Nucleus accumbens (tissue), 56 donors: ENCODE measurements at regions not wholly inside any gene's neighbourhood (a gene's known extent, or its start where the extent isn't known, plus 50 kb on each side); places are given as distances from the start of the nearest gene placed in this dataset.

Experiments used
- DNase-seq, 56 donors: peaks; one replicate each; lab custom pipeline; 2025; lab: John Stamatoyannopoulos, UW

DNA sequence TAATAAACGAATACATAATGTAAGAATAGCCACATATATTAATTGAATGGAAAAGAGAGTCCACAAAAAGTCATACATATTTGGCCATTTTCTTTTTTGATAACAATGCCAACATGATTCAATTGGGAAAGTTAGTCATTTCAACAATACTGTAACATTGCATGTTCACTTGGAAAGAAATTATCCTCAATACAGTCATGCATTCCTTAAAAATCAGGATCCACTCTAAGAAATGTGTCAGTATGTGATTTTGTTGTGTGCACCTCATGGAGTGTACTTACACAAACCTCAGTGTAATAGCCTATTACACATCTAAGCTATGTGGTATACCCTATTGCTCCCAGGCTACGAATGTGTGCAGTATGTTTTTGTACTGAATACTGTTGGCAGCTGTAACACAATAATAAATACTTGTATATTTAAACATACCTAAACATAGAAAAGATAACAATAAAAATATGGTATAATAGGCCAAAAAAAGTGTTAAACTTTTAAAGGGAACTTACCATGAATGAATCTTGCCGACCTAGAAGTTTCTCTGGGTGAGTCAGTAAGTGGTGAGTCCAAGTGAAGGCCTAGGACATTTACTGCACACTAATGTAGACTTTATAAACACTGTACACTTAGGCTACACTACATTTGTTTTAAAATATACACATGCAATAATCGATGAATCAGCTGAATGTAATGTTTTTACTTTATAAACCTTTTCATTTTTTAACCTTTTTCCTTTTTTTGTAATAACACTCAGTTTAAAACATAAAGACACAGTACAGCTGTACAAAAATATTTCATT, 806.8 kb downstream of the PCDH18 start:
- no peak for DNase-seq

DNA sequence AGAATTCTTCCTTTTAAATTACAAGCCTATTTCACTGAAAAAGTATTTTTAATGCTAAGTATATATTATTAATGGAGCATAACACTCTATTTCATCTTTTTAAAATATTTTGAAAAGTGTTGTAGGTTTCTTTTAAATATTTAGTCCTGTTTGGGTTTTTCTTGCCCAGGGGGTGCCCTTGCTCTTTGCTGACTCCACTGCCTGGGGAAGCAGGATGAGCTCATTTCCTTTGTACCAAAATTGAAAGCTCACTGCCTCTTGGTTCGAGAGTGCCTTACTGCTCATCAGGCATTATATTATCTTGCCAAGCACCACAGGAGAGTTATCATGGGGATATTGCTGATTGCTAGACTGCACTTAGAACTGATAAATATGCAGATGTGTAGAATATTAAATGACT, 819.2 kb downstream of the PCDH18 start:
- peak in 17 of 56 donors; percentile 0 to 38 (median 9) for DNase-seq

DNA sequence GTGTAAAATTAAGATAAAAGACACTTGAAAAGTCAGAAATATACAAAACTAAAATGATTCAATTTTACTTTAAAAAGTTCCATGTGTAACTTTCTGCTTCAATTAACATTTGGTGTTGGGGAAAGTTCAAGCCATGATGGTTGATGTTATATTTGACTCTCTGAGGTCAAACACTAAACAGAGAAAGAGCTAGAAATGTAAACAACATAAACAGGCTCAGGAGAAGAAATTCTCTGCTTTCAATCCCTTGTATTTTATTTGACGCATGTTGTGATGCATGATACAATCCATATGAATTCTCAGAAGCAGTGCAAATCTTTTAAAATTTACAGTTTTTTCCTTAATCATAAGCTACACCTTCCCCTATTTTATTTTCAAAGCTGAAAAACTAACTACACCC, 822.4 kb downstream of the PCDH18 start:
- DNase-seq, result no peak

DNA sequence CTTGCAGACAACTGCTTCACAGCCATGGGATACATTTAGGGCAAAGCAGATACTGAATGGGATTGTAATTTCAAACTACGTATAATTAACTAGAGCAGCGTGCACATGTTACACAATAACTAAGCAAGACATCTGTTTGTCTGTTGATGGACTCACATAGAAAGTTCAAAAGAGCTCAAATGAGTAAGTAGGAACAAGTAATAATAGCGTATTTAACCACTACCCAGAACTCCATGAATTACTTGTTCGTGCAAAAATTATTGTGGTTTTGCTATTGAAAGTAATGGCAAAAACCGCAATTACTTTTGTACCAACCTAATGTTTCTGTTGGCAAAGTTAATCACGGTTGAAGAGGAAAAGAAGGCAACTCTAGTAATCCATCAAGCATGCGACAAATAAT, 825.4 kb downstream of the PCDH18 start:
- DNase-seq, result no peak

DNA sequence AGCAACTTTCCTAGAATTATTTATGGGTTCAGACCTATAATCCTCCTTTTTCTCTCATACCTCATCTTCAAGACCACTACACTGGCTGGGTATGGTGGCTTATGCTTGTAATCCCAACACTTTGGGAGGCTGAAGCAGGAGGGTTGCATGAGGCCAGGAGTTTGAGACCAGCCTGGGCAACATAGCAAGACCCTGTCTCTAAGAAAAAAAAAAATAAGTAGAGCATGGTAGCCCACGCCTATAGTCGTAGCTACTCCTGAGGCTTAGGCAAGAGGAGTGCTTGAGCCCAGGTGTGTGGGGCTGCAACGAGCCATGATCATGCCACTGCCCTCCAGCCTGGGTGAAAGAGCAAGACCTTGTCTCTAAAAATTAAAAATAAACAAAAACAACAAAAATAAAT, 832.4 kb downstream of the PCDH18 start:
- no peak for DNase-seq

DNA sequence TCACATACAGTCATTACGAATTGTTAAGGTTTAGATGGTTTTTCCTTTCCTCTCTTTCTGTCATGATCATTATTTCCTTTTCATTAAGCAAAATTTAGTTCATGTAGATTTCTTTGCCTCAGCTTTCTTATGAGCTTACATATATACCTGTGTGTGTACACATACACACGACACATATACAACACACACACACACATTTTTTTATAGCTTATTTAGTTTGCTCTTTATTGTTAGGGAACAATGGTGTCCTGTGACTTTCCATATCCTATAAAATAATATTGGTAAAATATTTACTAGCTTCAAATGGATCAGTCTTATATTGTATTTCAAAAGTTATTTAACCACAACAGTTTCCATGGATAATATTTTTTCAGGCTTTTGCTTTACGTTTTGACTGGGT, 840.7 kb downstream of the PCDH18 start:
- DNase-seq, result no peak

DNA sequence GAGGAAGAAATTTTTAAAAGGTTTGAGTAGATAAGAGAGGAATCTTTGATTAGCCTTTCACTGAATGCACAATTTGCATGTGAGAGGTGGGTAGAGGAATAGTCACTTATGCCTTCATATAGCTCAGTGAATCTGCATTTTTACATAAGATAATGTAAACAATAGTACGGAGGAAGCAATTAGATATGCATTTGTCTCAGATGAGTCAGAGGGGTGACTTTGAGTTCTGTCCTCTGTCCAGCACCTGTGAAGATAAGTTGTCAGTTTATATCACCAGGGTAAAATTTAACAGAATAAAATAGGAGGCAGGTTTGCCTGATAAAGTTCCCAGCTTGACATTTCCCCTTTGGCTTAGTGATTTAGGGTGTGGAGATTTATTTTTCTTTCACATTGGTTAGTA, 841.9 kb downstream of the PCDH18 start:
- DNase-seq, result no peak

DNA sequence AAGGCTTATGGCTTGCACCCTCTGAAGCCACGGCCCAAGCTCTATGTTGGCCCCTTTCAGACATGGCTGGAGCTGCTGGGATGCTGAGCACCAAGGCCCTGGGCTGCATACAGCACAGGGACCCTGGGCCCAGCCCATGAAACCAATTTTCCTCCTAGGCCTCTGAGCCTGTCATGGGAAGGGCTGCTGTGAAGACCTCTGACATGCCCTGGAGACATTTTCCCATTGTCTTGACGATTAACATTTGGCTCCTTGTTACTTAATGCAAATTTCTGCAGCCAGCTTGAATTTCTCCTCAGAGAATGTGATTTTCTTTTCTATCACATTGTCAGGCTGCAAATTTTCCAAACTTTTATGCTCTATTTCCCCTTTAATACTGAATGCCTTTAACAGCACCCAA, 844.7 kb downstream of the PCDH18 start:
- DNase-seq, result no peak

DNA sequence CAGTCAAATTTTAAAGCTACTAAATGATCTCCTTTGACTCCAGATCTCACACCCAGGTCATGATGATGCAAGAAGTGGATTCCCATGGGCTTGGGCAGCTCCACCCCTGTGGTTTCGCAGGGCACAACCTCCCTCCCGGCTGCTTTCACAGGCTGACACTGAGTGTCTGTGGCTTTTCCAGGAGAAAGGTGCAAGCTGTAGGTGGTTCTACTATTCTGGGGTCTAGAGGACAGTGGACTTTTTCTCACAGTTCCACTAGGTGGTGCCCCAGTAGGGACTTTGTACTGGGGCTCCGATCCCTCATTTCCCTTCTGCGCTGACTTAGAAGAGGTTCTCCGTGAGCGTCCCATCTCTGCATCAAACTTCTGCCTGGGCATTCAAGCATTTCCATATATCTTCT, 845.2 kb downstream of the PCDH18 start:
- DNase-seq, result peak in 2 of 56 donors; percentile 0 to 3

DNA sequence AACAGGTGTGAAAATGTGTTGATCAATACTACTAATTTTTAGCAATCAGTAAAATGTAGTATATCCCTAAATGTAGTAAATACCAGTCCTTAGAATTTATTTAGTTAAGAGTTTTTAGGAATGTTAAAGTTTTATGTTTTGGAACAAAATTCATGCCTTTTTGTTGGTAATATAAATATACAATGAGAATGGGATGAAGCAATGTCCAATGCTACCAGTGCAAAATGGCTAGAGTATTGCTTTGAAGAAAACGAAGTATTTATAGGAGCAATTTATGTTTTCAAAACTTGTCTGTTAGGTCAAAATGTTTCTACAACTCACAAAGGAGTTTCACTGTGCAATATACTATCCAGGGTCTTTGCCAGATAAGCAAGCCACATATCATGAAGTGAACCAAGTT, 851.5 kb downstream of the PCDH18 start:
- DNase-seq, result no peak

DNA sequence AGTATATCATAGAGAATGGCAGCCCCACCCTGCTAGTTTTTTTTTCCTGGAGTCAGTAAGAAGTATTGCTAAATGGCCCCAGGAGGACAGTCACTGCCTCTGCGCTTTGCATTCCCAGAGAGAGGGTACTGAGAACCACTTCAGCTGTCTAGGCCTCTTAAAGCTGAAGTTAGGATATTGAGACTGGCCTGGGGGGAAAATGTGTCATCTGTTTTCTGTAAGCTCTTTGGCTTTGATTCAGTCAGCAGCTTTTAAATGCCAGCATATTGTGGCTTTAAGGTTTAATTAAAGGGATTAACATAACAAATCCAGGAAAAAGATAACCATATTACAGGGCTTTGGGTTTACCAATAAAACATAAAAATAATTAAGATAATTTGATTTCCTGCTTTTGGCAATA, 852.0 kb downstream of the PCDH18 start:
- DNase-seq, result no peak

DNA sequence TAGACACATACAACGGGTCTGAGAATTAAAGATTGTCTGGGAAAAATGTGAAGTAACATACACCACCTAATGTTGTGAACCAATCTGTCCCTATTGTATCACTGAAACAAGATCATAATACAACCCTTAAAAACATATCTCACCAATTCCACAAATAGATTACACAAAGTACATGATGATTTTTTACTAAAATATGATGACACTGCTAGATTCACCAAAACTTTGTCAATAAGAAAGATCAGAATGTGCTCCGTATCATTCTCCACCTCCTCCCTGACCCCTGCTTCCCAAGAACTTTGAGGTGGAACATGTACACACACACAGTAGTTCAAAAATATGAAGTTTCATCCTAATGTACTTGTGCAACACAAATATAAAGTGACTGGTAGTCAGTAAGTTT, 862.0 kb downstream of the PCDH18 start:
- no peak for DNase-seq

DNA sequence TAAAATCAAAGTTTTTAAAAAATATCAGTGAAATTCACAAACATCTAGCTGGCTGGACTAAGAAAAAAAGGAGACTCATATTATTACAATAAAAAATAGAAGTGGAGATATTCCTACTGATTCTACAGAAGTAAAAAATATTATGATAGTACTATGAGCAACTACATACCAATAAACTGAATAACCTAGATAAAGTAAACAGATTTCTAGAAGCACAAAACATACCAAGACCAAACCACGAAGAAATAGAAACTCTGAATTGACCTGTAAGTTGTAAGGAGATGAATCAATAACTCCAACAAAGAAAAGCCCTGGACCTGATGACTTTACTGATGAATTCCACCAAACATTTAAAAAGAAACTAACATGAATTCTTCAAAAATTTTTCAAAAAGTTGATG, 867.3 kb downstream of the PCDH18 start:
- DNase-seq, result no peak

DNA sequence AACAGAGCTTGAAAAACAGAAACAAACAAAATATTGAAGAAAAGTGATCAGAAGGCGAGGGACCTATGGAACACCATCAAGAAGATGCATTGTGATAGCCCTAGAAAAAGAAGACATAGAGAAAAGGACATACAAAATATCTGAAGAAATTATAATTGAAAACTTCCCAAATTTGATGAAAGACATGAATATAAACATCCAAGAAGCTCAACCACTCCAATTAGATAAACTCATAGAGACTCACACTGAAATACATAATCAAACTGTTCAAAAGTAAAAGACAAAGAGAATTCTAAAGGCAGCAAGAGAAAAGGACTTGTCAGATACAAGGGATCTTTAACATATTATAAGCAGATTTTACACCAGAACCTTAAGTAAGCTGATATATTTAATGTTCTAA, 869.8 kb downstream of the PCDH18 start:
- no peak for DNase-seq

DNA sequence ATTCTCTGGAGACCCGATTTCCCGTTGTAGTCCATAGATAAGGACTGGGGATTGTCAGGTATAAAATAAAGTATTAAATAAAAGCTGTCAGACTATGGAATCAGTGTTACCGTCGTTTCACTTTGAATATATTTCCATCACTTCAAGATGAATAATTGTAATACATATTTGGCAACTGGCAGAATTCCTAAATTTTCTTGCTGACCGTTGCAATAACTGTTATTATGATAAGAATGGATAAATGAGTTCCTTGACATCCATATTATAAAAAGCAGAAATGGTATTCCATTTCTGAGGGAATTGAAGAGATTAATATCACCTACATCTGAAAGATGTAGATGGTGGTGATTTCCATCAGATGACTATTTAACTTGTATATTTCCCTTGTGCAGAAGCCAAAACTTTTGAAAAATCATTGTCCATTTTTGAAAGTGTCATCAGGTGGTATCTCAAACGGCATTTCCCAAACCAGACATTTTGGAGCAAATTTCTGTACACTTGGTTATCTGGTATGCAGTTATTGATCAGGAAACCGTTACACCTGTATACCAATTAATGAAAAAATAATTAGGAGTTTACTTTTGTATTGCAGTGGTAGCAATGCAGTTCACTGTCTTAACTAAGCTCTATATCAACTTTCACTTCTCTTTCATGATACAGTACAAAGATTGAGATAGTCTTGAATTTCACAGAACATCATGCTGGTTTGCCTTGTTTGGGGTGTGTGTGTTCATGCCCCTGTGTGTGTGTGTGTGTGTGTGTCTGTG, 878.5 kb downstream of the PCDH18 start:
- no peak for DNase-seq

DNA sequence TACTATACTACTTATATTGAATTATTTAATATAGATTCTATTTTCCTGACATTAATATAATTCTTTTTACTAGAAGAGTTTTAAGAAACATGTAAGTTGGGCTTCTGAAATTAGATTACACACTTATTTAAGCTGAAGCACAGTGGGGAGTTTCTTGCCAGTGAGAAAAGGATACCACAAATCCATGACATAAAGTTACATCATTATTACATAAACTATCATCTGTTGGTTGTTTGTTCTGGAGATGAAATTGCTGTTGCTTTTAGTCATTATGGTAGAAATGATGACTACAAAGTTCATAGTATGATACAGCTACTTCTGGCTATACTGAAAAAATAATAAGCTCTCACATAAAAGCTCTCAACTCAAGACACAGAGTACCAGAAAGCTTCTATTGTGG, 880.4 kb downstream of the PCDH18 start:
- DNase-seq, result no peak

DNA sequence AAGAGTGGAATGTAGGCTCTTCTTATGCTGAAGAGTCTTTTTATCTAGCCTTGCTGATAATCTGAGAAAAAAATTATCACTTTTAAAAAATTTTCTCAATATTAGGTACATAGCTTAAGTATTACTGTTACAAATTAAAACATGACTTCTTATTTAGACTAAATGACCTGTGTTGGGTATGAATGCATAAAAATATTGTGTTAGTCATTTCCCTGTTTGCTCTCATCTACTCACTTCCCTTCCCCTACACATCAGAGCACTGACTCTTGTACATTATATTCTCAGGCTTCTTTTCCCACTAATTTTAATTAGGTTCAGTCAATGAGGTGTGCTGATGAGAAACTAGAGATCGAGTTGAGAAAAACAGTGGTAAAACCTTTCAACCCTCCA, 881.0 kb downstream of the PCDH18 start:
- DNase-seq, result no peak

DNA sequence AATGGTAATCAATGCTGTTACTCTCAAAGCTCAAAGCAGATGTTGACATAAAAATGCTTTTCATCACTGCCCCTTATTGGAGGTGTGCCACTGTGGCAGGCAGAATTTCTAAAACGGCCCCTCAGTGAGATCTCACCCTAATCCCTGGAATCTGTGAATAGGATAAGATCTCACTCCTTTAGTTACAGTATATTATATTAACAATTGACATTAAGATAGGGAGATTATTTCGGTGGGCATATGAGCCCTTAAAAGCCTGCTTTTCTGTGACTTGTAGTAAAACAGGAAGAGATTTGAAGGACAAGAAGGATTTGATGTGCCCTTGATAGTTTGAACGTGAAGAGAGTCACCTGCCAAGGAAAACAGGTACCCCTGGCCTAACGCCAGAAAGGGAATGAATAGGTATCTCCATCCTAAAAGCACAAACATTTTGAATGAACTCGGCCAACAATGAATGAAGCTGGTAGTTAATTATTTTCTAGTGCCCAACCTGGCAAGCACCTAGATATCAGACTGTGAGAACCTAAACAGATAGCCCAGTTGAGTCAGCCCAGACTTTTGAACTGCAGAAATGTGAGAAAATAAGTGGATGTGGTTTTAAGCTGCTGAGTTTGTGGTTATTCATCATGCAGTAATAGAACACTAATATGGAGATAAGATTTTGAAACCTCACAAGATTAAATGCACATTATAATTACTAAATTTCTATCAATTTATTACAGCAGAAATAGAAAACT, 881.6 kb downstream of the PCDH18 start:
- DNase-seq, result no peak

DNA sequence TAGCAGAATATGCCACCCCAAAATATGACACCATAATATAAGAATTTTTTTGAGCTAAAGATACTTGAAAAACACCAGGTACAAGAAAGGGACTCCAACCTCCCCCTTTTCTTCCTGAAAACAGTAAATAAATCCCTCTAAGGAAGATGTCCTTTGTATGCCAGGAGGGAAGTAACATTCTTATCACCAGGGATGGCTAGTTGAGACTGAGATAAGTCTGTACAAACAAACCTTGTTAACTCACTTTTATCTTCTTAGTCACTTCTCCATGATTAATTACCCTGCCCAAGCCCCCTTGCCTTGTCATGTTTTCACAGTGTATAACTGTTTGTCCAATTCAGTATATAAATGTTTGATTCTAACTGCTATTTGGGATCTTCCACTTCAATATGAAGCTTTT, 888.0 kb downstream of the PCDH18 start:
- no peak for DNase-seq

DNA sequence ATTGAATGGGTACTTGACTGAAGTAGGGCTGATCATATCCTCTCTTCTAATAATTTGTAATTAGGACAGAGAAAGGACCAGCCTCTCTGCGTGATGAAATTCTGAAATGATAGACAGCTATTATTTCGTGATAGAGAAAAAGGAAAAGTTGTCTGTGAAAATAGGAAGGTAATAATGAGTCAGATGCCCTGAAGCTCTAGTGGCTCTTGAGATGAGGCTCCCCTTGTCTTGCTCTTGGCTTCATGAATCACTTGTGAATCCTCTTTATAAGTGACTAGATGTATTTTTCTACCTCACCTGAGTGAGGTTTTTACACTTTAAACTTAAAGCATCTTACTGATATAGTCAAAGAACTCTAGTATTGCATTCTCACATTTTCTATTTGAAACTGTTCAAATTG, 888.9 kb downstream of the PCDH18 start:
- DNase-seq, result no peak

DNA sequence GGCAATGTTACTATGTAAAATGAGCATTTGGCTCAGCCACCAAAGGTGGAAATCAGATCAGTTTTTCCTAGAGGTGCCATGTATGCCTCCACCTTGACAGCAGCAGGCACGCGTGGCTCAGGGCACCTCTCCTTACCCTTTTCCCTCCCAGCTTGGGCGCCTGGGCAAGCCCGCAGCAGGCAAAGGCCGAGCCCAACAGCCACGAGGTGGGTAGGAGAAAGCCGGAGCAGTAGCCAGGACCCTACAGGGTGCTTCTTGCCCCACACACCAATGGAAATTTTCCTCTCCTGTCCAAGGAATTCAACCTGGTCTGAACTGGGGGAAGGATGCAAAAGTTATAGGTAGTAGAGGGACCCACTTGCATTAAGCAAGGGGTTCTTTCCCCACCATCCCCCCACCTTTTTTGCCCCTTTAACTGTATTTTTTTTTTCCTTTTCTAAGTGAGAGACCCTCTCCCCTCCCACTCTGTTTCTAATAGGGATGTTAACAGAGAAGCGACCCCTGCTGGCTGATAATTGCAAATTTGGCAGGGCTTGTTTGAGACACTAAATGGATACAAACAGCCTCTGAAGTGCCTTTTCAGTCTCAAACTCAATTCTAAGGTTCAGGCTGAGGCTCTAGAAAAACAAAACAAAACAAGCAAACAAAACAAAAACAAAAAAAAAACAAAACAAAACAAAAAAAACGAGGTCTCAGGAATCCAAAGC, 895.1 kb downstream of the PCDH18 start:
- DNase-seq, result peak in 7 of 56 donors; percentile 0 to 13 (median 2)
